ENCODE measurements at regions not wholly inside any gene's neighbourhood (a gene's known extent, or its start where the extent isn't known, plus 50 kb on each side); places are given as distances from the start of the nearest gene placed in this dataset.

DNA sequence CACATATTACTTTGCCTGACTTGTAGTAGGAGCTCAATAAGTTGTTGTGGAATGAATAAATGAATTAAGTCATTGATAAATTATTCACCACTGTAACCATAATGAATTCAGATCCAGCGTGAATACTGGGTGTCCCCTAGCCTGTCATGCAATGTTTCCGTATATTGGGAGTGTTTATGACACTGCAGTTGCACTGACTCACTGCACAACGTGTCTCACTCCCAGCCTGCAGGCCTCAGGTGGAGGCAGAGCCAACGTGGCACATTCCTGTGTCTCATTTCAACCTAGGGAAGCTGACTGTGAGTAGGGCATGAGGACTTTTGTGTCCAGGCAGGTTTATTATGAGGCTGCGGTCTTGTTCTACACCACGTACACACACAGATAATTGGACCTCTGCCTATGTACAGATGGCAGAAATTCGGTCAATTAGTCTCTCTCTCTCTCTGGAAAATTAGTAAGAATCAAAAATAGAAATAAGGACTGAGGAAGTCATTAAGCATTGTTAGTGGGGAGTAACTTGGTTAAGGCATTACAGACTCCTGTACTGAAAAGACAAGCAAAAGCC is 299.1 kb upstream of the IGFBP3 start:
- Histone ChIP-seq H3K27ac (no peak overlapping the region), H3K36me3 (no peaks in the 10 kb centered on the region), H3K9me3 (no peaks in the 10 kb centered on the region), H3K4me3 (no peak overlapping the region), H3K4me1 (peaks cover 0 to 6% (median 0%) of the 10 kb centered on the region in 4 donors), H3K27me3 (no peaks in the 10 kb centered on the region)
- DNase-seq (ENCODE audit: low spot score in 2 of 2) = no peak
- WGBS, 2 donors = 81 to 83% methylated on average over 7 of the region's 7 CpGs
- TF ChIP-seq EP300 (IDR thresholded peaks at IDR 0.05) (no peak), POLR2A (IDR thresholded peaks at IDR 0.05) (no peak)
- TF ChIP-seq, protein P1, sequence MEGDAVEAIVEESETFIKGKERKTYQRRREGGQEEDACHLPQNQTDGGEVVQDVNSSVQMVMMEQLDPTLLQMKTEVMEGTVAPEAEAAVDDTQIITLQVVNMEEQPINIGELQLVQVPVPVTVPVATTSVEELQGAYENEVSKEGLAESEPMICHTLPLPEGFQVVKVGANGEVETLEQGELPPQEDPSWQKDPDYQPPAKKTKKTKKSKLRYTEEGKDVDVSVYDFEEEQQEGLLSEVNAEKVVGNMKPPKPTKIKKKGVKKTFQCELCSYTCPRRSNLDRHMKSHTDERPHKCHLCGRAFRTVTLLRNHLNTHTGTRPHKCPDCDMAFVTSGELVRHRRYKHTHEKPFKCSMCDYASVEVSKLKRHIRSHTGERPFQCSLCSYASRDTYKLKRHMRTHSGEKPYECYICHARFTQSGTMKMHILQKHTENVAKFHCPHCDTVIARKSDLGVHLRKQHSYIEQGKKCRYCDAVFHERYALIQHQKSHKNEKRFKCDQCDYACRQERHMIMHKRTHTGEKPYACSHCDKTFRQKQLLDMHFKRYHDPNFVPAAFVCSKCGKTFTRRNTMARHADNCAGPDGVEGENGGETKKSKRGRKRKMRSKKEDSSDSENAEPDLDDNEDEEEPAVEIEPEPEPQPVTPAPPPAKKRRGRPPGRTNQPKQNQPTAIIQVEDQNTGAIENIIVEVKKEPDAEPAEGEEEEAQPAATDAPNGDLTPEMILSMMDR (IDR thresholded peaks at IDR 0.05) = no peak

- WGBS, 2 donors = 28 to 33% methylated on average over 9 of the region's 9 CpGs
- no peak overlapping the region for H3K4me3 ChIP-seq
- TF ChIP-seq EP300 (IDR thresholded peaks at IDR 0.05) = peak in 1 of 2 donors; percentile 37
- TF ChIP-seq, protein P1 (IDR thresholded peaks at IDR 0.05) = no peak
- peaks cover 0 to 6% (median 0%) of the 10 kb centered on the region in 4 donors for H3K4me1 ChIP-seq
- DNase-seq (ENCODE audit: low spot score in 2 of 2) = no peak
- H3K27ac ChIP-seq = no peak overlapping the region
- H3K27me3 ChIP-seq = no peaks in the 10 kb centered on the region
- H3K36me3 ChIP-seq = no peaks in the 10 kb centered on the region
- H3K9me3 ChIP-seq = no peaks in the 10 kb centered on the region
Observed at GRCh38 chr7:46218461-46219200, 297.6 kb upstream of the IGFBP3 start.

- no peak overlapping the region for H3K27ac ChIP-seq
- H3K27me3 ChIP-seq = no peaks in the 10 kb centered on the region
- H3K4me3 ChIP-seq = no peak overlapping the region
- H3K9me3 ChIP-seq = no peaks in the 10 kb centered on the region
- WGBS, 2 donors = 43 to 52% methylated on average over 15 of the region's 15 CpGs
- no peaks in the 10 kb centered on the region for H3K36me3 ChIP-seq
- DNase-seq (ENCODE audit: low spot score in 2 of 2) = no peak
- no peak for TF ChIP-seq EP300 (IDR thresholded peaks at IDR 0.05)
- no peak for TF ChIP-seq POLR2A (IDR thresholded peaks at IDR 0.05)
- TF ChIP-seq, protein P1 (IDR thresholded peaks at IDR 0.05) = no peak
- peaks cover 0 to 6% (median 0%) of the 10 kb centered on the region in 4 donors for H3K4me1 ChIP-seq
Observed at GRCh38 chr7:46215987-46216567, 295.0 kb upstream of the IGFBP3 start.

DNA sequence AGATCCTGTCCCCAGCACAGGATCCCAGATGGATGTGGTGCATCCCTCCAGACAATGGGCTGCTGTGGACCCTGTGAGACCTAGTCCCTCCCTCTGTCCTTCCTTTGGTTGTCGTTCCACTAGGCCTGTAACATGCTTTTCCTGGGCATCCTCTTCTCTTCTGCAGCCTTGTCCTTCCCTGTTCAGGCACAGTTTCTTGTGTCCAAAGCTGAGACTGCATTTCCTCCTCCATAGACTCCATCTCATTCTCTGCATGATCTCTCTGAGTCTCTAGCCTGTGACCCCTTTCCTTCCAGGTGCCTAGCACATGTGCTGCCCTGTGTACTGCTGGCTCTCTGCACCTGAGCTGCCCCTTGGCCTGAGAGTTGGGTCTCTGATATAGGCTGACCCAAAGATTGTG is 293.5 kb upstream of the IGFBP3 start:
- no peaks in the 10 kb centered on the region for H3K36me3 ChIP-seq
- H3K9me3 ChIP-seq = no peaks in the 10 kb centered on the region
- no peak overlapping the region for H3K4me3 ChIP-seq
- peaks cover 0 to 6% (median 0%) of the 10 kb centered on the region in 4 donors for H3K4me1 ChIP-seq
- no peaks in the 10 kb centered on the region for H3K27me3 ChIP-seq
- WGBS, 2 donors = 92 to 94% methylated on average over 1 of the region's 1 CpG
- H3K27ac ChIP-seq = no peak overlapping the region
- TF ChIP-seq POLR2A (IDR thresholded peaks at IDR 0.05) = no peak
- TF ChIP-seq, protein P1 (IDR thresholded peaks at IDR 0.05) = no peak
- TF ChIP-seq EP300 (IDR thresholded peaks at IDR 0.05) = no peak
- no peak for DNase-seq (ENCODE audit: low spot score in 2 of 2)

DNA sequence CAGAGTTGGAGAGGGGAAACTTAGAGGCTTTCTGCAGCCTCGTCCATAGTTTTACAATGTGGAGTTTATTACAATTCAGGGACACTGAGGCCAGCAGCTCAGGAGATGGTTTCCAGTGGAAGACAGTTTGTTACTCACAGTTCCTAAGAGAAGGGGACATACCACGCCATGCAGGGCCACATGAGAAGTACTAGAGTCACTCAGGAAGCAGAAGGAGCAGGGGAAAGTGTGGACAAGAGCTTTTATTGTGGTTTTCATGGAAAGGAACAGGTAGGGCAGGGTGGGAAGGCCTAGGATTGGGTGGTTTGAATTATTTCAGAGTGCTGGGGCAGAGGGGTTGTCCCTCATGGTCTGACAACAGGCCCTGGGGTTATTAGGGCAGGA is 292.1 kb upstream of the IGFBP3 start:
- Histone ChIP-seq H3K27ac (no peak overlapping the region), H3K4me1 (no peaks in the 10 kb centered on the region), H3K36me3 (no peaks in the 10 kb centered on the region), H3K27me3 (no peaks in the 10 kb centered on the region), H3K9me3 (no peaks in the 10 kb centered on the region), H3K4me3 (no peak overlapping the region)
- no peak for DNase-seq (ENCODE audit: low spot score in 2 of 2)
- no peak for TF ChIP-seq POLR2A (IDR thresholded peaks at IDR 0.05)
- TF ChIP-seq, protein P1 (IDR thresholded peaks at IDR 0.05) = no peak
- no peak for TF ChIP-seq EP300 (IDR thresholded peaks at IDR 0.05)
- WGBS, 2 donors = 79 to 88% methylated on average over 2 of the region's 2 CpGs
